ENCODE measurements at regions not wholly inside any gene's neighbourhood (a gene's known extent, or its start where the extent isn't known, plus 50 kb on each side); places are given as distances from the start of the nearest gene placed in this dataset.

GRCh38 chr4:1557221-1557597 is 126.9 kb downstream of the FAM53A start:
- TF ChIP-seq CTCF (IDR thresholded peaks at IDR 0.05; ENCODE audit: insufficient read depth, low read depth, low read length) (no peak), EZH2 (IDR thresholded peaks at IDR 0.05; ENCODE audit: insufficient read depth, low read length) (no peak)

Data from astrocyte (in vitro differentiated cells and primary cell).